ENCODE measurements at regions not wholly inside any gene's neighbourhood (a gene's known extent, or its start where the extent isn't known, plus 50 kb on each side); places are given as distances from the start of the nearest gene placed in this dataset.
"Not testable (repeated sequence)": the region's sequence is repeated elsewhere in the genome, so short reads cannot be mapped to it uniquely, and the experiment has no call there.

DNA sequence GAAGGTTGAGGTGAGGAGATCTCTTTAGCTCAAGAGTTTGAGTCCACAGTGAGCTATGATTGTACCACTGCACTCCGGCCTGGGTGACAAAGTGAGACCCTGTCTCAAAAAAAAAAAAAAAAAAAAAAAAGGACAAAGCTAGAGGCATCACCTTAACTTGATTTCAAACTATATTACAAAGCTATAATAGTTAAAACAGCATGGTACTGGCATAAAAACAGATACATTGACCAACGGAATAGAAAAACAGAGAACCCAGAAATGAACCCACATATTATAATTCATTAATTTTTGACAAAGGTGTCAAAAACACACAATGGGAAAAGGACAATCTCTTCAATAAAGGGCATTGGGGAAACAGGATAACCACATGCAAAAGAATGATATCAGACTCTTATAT is 50.8 kb upstream of the MBOAT1 start:
- no peak for DNase-seq (ENCODE audit: low spot score)

- DNase-seq (ENCODE audit: low spot score): no peak
Measured at GRCh38 chr6:20265842-20266241, 53.6 kb upstream of the MBOAT1 start.

- DNase-seq (ENCODE audit: low spot score): no peak
Measured at GRCh38 chr6:20266851-20267608, 54.8 kb upstream of the MBOAT1 start.

DNA sequence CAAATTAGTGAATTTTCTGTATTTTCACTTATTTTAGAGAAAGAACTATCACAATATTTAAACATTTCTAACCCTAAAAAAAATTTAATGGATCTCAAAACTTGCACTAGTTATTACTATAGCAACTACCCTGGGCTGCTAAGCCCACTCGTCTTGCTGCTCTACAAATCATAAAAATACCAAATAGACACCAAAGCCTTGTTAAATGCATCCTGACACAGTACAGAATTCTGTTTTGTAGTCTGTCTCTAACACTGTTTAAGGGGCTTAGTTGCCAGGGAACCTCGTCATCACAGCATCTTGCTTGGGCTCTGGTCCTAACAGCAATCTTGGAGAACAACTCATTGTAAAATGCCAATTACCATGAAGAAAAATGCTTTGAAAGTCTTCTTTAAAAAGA is 56.9 kb upstream of the MBOAT1 start:
- no peak for DNase-seq (ENCODE audit: low spot score)

GRCh38 chr6:20271818-20272217 is 59.5 kb upstream of the MBOAT1 start:
- DNase-seq (ENCODE audit: low spot score): no peak

GRCh38 chr6:20274137-20274536 is 61.9 kb upstream of the MBOAT1 start:
- DNase-seq (ENCODE audit: low spot score): no peak

- DNase-seq (ENCODE audit: low spot score): not testable (repeated sequence)
Measured at GRCh38 chr6:20275837-20276236, 63.6 kb upstream of the MBOAT1 start.

- DNase-seq (ENCODE audit: low spot score): not testable (repeated sequence)
Measured at GRCh38 chr6:20277724-20278123, 65.5 kb upstream of the MBOAT1 start.

DNA sequence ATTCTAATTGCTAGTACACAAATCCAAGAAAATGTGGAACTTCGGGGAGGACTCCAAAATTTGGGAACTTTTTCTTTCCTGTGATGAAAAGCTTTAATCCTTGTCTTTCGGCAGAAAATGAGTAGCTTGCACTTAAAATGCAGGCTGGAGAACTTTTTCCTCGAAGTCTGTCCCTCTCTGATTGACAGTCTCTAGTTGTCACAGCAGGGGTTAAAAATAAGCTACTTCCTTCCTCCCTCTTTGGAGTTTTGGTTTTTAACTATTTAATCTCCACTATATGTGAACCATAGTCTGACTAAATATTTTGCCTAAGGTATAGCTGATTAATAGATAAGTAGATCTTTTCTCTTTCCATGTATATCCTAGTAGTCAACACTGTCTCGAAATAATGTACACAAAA is 66.8 kb upstream of the MBOAT1 start:
- DNase-seq (ENCODE audit: low spot score): no peak

DNA sequence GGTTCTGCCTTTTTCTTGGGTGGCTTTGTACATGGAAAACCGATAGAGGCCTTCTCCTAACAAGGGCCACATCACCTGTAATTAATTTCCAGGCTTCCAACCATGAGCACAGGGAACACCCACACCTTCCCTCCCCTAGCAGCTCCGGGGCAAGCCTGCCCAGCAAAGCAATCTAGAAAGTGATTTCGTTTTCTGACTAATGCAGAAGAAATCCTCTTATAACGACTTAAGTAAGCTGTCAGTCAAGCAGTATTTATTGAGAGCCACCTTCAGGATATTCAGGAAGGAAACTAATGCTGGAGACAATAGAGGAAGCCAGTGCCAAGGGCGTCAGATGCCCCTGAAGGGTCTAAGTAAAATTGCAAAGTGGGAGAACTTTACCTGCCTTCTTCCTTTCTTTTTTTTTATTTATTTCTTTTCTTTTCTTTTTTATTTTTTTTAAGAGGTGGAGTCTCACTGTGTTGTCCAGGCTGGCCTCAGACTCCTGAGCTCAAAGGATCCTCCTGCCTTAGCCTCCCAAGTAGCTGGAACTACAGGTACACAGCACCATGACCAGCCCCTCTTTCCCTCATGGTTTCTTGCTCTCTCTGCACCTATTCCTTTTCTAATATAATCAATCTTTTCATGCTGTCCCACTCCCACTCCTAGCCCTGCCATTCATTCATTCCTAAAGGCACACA is 67.5 kb upstream of the MBOAT1 start:
- no peak for DNase-seq (ENCODE audit: low spot score)

GRCh38 chr6:20280288-20280621 is 68.0 kb upstream of the MBOAT1 start:
- no peak for DNase-seq (ENCODE audit: low spot score)

- DNase-seq (ENCODE audit: low spot score): no peak
Measured at GRCh38 chr6:20284672-20285071, 72.4 kb upstream of the MBOAT1 start.

- no peak for DNase-seq (ENCODE audit: low spot score)
Measured at GRCh38 chr6:20286968-20287565, 74.8 kb upstream of the MBOAT1 start.

DNA sequence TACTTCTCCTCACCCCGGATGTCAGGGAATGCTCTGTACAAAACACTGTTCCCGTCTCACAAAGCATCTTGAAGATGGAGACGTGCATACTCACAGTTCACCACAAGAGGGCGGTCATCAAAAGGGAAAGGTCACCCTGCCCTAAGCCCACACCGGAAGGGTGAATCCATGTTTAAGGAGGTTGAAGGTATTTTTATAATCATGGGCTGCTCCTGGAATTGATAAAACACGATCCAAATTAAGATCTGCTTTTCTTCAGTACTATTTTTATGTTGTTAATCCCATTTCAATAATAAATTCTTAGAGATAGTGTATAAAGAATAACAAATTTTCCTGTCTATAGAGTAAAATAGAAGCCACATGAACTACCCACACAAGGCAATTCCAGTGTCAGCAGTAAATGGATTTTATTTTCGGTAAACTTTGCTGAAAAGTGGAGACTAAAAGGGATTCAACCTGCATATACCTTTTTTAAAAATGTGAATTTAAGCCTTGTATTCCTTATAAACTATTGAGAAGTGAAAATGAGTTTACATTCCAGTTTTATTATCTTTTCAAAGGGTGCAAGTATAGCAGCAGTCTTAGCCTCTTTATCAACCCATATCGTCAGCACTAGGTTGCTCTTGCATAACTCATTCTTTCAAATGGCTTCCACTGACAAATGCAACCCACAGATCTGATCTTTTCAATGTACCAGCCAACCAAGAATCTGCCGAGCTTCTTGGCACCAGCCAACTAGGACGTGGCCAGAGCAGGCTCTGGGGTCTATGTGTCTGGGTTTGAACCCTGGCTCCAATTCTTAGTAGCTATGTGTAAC is 79.7 kb upstream of the MBOAT1 start:
- peak; percentile 68 for DNase-seq (ENCODE audit: low spot score)

DNA sequence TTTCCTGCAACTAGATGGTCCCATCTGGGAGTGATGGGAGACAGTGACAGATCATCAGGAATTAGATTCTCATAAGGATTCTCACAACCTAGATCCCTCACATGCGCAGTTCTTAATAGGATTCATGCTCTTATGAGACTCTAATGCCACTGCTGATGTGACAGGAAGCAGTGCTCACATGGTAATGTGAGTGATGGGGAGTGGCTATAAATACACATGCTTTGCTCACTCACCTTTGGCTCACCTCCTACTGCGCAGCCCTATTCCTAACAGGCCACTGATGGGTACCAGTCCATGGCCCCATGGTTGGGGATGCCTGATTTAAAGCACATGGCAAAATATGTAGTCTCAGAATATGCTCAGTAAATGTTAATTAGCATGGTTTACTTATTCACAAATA is 80.6 kb upstream of the MBOAT1 start:
- DNase-seq (ENCODE audit: low spot score): no peak

DNA sequence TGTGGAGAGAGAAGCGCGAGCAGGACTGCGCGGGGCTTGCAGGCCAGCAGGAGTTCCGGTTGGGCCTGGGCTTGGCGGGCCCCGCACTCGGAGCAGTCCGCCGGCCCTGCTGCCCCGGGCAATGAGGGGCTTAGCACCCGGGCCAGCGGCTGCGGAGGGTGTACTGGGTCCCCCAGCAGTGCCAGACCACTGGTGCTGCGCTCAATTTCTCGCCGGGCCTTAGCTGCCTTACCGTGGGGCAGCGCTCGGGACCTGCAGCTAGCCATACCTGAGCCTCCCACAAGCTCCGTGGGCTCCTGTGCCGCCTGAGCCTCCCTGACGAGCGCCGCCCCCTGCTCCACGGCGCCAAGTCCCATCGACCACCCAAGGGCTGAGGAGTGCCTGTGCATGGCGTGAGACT is 89.0 kb upstream of the MBOAT1 start:
- no peak for DNase-seq (ENCODE audit: low spot score)

DNA sequence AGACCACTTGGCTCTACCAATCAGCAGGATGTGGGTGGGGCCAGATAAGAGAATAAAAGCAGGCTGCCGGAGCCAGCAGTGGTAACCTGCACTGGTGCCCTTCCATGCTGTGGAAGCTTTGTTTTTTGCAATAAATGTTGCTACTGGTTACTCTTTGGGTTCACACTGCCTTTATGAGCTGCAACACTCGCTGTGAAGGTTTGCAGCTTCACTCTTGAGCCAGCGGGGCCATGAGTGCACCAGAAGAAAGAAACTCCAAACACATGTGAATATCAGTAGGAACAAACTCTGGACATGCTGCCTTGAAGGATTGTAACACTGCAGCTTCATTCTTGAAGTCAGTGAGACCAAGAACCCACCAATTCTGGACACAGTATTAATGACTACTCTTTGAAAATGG is 89.9 kb upstream of the MBOAT1 start:
- no peak for DNase-seq (ENCODE audit: low spot score)

- DNase-seq (ENCODE audit: low spot score): no peak
Measured at GRCh38 chr6:20302702-20303251, 90.5 kb upstream of the MBOAT1 start.

DNA sequence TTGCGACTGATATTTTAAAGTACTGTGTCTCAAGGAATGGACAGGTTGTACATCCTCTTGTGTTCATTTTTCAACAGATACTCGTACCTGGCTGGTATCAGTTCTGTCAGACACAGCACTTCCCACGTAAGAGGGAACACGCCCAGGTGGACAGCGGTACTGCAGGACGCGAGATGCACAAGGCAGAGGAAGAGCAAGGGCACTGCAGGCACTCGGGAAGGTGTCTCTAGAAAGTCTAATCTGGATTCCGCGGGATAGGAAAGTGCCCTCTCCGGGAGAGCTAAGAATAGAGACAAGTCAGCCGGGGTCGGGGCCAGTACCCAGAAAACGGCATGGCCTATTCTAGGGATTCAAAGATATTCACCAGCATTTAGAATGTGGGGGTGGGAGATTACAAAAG is 94.2 kb upstream of the MBOAT1 start:
- DNase-seq (ENCODE audit: low spot score): no peak

DNA sequence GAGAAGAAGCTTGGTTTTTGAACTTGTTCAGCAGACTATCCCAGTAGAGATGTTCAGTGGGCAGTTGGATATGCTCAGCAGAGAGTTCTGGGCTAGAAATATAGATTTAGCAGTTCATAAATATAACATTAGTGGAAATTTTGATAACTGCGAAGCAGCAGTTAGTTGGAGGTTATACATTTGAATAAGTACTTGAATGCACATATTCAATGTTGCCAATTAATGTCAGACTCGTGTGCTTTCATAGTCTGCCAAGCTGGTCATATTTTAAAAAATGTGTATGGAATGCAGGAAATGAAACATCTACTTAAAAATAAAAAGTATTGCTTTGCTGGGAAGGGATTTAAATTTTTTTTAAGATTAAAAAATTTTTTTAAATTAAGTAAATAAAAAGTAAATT is 92.5 kb upstream of the E2F3 start:
- no peak for DNase-seq (ENCODE audit: low spot score)

GRCh38 chr6:20310185-20310584 is 91.5 kb upstream of the E2F3 start:
- no peak for DNase-seq (ENCODE audit: low spot score)

DNA sequence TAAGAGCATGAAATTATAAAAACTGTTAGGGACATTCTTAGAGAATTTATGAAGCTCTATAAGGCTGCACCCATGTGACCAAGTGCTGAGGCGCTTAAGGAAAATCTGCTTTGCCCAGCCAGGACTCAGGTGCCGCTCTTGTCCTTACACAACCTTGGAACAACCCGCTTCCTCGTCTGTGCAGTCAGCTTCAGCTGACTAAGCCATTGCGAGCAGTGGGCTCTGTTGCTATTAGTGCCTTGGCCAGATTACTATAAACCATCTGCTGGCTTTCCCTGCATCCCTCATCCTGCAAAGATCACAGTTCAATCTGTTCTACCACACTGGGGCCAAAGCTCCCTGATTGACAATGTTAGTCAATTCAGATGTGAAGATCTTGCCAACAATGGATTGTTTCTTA is 89.1 kb upstream of the E2F3 start:
- no peak for DNase-seq (ENCODE audit: low spot score)

All from COLO829 (cell line).